ENCODE measurements at regions not wholly inside any gene's neighbourhood (a gene's known extent, or its start where the extent isn't known, plus 50 kb on each side); places are given as distances from the start of the nearest gene placed in this dataset.

DNA sequence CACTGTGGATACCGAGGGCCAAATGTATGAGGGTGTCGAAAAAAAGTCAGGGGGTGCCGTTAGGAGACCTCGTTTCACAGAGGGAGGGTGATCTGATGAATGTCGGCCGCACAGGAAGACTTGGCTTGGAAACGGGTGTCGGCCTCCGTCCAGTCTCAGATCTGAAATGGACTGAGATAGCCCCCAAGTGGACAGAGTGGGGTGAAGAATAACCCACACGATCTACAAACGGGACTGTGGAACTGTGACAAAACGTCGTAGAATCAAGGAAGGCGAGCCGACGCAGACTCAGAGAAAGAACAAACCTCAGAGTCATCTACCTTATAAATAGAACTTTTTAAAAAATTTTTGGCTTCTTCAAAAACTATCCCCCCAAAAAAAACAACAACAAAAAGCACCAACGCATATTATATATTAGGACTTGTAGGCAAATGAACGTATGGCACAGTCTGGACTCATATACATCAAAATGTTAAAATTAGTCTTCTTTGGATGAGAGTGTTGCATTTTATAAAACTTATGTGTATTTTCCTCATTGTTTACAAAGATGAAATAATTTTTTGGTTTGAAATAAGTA lies 63.8 kb upstream of the IRF2 start:
- no peak for TF ChIP-seq EP300 (IDR thresholded peaks at IDR 0.05)
- TF ChIP-seq, protein P1, sequence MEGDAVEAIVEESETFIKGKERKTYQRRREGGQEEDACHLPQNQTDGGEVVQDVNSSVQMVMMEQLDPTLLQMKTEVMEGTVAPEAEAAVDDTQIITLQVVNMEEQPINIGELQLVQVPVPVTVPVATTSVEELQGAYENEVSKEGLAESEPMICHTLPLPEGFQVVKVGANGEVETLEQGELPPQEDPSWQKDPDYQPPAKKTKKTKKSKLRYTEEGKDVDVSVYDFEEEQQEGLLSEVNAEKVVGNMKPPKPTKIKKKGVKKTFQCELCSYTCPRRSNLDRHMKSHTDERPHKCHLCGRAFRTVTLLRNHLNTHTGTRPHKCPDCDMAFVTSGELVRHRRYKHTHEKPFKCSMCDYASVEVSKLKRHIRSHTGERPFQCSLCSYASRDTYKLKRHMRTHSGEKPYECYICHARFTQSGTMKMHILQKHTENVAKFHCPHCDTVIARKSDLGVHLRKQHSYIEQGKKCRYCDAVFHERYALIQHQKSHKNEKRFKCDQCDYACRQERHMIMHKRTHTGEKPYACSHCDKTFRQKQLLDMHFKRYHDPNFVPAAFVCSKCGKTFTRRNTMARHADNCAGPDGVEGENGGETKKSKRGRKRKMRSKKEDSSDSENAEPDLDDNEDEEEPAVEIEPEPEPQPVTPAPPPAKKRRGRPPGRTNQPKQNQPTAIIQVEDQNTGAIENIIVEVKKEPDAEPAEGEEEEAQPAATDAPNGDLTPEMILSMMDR (IDR thresholded peaks at IDR 0.05): peak; percentile 63 to 92 (median 80)
